GM18909 (cell line): ENCODE measurements at regions not wholly inside any gene's neighbourhood (a gene's known extent, or its start where the extent isn't known, plus 50 kb on each side); places are given as distances from the start of the nearest gene placed in this dataset.
"Not testable (repeated sequence)": the region's sequence is repeated elsewhere in the genome, so short reads cannot be mapped to it uniquely, and the experiment has no call there.

Experiments used
- ATAC-seq: cut with Tn5 transposase; IDR thresholded peaks from one replicate; pipeline ENCODE4 v1.9.1; 2021; ENCODE audit warnings: mild to moderate bottlenecking; ENCODE audit not compliant: unreplicated experiment, poor library complexity

GRCh38 chr6:67068781-67069180, 1361.8 kb upstream of the EYS start:
- no peak for ATAC-seq

GRCh38 chr6:67064323-67064722, 1357.3 kb upstream of the EYS start:
- no peak for ATAC-seq

- no peak for ATAC-seq
Measured at GRCh38 chr6:67047996-67048395, 1341.0 kb upstream of the EYS start.

- ATAC-seq: no peak
Measured at GRCh38 chr6:67045076-67045475, 1338.0 kb upstream of the EYS start.

GRCh38 chr6:67031451-67031850, 1324.4 kb upstream of the EYS start:
- no peak for ATAC-seq

GRCh38 chr6:67030861-67031260, 1323.8 kb upstream of the EYS start:
- ATAC-seq: no peak

- no peak for ATAC-seq
Measured at GRCh38 chr6:67016921-67017460, 1310.0 kb upstream of the EYS start.

GRCh38 chr6:67011441-67011840, 1304.4 kb upstream of the EYS start:
- ATAC-seq: no peak

GRCh38 chr6:67009818-67010217, 1302.8 kb upstream of the EYS start:
- no peak for ATAC-seq

GRCh38 chr6:67003844-67004243, 1296.8 kb upstream of the EYS start:
- ATAC-seq: no peak

- ATAC-seq: no peak
Measured at GRCh38 chr6:67000121-67000520, 1293.1 kb upstream of the EYS start.

GRCh38 chr6:66997579-66997978, 1290.6 kb upstream of the EYS start:
- ATAC-seq: not testable (repeated sequence)

- ATAC-seq: no peak
Measured at GRCh38 chr6:66995669-66996068, 1288.6 kb upstream of the EYS start.

GRCh38 chr6:66993708-66994107, 1286.7 kb upstream of the EYS start:
- ATAC-seq: not testable (repeated sequence)

GRCh38 chr6:66993272-66993671, 1286.2 kb upstream of the EYS start:
- ATAC-seq: no peak

GRCh38 chr6:66992660-66993059, 1285.6 kb upstream of the EYS start:
- no peak for ATAC-seq

- no peak for ATAC-seq
Measured at GRCh38 chr6:66986940-66987339, 1279.9 kb upstream of the EYS start.

- no peak for ATAC-seq
Measured at GRCh38 chr6:66985816-66986215, 1278.8 kb upstream of the EYS start.

GRCh38 chr6:66970373-66970772, 1263.3 kb upstream of the EYS start:
- ATAC-seq: no peak

GRCh38 chr6:66965227-66965626, 1258.2 kb upstream of the EYS start:
- no peak for ATAC-seq

GRCh38 chr6:66964216-66964615, 1257.2 kb upstream of the EYS start:
- ATAC-seq: no peak

GRCh38 chr6:66962082-66962481, 1255.1 kb upstream of the EYS start:
- ATAC-seq: no peak

- ATAC-seq: no peak
Measured at GRCh38 chr6:66961191-66961590, 1254.2 kb upstream of the EYS start.
